ENCODE measurements at regions not wholly inside any gene's neighbourhood (a gene's known extent, or its start where the extent isn't known, plus 50 kb on each side); places are given as distances from the start of the nearest gene placed in this dataset.

DNA sequence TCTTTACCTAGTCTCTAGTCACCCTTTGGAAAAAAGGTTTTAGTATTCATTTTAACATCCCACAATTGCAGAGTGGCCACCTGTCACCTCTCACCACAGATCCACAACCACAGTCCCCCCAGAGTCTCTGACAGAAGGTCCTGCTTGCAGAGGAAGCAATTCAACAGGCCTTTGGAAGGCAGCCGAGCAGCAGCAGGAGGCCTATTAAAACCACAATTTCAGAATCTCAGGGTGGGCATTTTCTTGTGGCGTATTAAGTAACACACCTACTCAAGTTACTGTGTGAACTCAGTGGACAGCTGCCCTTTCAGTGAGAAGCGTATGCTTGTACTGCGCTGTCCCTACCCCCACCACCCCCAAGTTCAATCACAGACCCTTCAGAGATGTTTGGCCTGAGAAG lies 234.0 kb upstream of the HMGA2 start:
- no peak for DNase-seq
- in situ Hi-C loops (cut with HindIII; ENCODE audit: low pct_ligation_motif_present, low pct_unique_long_range_greater_than_20kb, low sequenced_read_pairs) = no loop called here

DNA sequence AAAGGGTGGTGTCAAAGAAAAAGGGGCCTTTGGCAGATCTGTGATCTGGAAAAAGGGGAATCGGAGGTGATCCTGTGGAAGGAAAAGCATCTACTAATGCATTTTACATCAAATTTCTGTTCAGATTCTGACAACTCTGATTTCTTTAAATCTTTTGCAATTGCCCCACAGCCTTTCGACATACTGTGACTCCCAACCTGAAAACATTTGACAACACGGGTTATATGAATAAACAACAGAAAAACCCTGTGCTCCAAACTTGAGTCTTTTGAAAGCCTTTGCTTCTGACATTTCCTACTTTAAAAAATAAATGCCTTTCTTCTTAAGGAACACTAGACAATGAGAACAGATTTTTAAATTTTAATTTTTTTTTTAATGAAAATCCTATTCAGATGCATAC lies 231.9 kb upstream of the HMGA2 start:
- in situ Hi-C loops (cut with HindIII; ENCODE audit: low pct_ligation_motif_present, low pct_unique_long_range_greater_than_20kb, low sequenced_read_pairs) = no loop called here
- no peak for DNase-seq

DNA sequence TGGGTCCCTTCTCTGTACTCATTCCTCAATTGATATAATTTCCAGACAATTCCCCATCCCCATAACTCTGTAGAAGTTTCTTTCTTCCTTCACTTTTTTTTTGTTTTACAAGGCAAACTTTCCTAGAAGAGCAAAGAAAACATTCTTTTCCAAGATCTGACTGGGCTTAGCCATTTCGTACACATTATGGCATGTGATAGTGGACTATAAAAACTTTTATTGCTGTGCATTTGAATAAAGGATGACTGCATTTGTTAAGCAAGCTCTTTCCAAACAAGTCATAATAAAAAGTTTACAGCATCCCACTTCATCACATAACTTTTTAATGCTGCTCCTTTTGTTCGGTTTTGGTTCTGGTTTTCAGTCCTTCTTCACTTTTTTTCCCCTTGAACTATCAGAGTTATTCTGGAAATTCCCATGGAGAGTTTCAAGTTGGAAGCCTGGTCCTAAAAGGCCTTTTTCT lies 231.0 kb upstream of the HMGA2 start:
- no peak for DNase-seq
- in situ Hi-C loops (cut with HindIII; ENCODE audit: low pct_ligation_motif_present, low pct_unique_long_range_greater_than_20kb, low sequenced_read_pairs) = no loop called here

DNA sequence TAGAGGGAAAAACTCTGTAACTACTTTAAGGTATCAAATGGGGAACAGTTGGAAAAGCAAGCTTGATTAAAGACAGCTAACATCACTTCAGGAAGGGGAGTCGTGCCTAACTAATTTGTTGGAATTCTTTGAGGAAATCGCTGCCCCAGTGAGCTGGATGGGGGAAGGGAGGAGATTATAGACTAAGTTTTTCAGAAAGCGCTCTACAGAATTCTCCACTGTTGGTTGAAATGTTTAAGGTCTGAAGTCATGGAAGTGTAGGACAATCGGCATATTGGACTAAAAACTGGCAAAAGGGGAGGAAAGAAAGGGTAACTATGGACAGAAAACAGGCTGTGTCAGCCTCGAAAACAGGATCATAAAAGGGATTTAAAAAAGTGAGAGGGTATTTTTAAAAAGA lies 229.9 kb upstream of the HMGA2 start:
- no peak for DNase-seq
- in situ Hi-C loops (cut with HindIII; ENCODE audit: low pct_ligation_motif_present, low pct_unique_long_range_greater_than_20kb, low sequenced_read_pairs) = no loop called here

DNA sequence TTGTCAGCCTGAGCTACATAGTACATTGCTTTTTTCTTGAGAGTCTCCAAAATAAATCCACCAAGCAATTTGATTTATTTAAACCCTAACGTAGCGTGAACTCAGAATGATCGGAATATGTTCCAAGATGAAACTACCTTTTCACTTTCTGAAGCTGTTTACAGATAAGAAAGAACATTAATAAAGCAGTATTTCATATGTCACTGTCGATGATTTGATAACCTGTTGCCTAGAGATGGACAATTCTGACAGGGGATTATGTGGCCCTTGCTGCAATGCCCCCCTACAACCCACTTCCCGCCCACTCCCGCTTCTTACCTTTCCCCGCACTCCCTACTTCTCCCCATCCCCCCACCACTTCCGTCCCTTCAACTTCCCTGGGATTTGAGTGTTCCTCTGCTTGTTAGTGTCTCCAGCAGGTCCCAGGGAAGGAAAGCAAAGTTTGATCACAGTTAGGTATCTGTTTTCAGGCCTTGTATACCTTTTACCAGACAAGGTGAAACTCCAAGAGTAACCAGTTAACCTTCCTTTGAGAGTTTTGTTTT lies 229.2 kb upstream of the HMGA2 start:
- in situ Hi-C loops (cut with HindIII; ENCODE audit: low pct_ligation_motif_present, low pct_unique_long_range_greater_than_20kb, low sequenced_read_pairs) = no loop called here
- DNase-seq = no peak

DNA sequence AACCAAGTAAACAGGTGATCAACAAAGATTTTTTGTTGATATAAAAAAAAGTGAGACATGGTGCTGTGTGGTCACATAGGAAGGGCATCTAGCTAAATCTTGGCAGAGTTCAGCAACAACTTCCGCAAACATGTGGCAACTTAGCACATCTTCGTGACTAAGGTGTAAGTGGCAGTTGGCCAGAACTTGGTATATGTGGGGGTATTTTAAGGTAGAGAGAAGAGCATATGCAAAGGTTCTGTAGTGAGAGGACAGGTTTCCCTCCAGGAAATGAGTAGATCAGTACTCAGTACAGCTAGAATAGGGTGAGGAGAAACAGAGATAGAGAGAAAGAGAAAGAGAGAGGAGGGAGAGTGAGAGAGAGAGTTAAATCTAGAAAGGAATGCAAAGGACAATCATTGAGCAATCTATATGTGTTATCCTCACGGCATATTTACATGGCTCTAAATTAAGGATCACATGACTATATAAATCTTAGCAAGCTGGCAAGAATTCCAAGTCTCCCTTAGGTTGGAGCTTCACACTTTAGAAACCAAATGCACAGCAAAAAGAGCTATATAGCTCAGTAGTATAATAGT lies 227.7 kb upstream of the HMGA2 start:
- in situ Hi-C loops (cut with HindIII; ENCODE audit: low pct_ligation_motif_present, low pct_unique_long_range_greater_than_20kb, low sequenced_read_pairs) = no loop called here

DNA sequence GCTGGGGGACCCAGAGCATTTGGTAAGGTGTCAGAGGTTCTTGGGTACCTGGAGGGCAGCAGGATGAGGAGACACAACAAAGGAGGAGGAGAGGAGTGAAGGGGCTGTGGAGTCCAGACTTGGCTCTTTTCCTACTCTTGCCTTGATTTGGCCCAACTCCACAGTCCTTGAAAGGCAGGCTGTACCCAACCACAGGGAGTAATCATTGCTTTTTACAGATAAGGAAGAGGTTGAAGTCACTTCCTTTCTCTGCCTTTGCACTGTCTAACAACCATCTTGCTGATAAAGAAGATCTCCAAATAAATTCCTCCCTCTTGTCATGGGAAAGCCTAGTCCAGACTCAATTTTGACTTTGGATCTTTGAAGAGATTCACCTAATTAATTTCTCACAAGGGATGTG lies 226.8 kb upstream of the HMGA2 start:
- DNase-seq = no peak
- in situ Hi-C loops (cut with HindIII; ENCODE audit: low pct_ligation_motif_present, low pct_unique_long_range_greater_than_20kb, low sequenced_read_pairs) = no loop called here

More for the DNA sequence above, 227.7 kb upstream of the HMGA2 start:
- no peak for DNase-seq

DNA sequence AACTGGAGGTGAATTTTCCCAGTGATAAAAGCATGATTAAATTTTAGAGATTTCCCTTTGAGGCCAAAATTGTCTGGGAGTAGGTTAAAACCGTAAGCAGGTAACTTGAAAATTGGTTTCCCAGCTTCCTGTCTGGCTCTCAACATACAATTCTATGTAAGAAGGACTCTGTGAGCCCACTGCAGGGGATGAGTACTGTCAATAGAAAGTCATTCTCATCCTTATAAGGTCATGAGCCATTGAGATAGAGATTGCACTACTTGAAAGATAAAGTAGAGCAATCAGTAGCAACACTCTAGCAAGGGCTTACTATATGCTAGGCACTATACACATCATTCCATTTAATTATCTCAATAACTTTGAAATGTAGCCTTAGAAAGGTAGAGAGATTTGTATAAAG lies 225.6 kb upstream of the HMGA2 start:
- in situ Hi-C loops (cut with HindIII; ENCODE audit: low pct_ligation_motif_present, low pct_unique_long_range_greater_than_20kb, low sequenced_read_pairs) = no loop called here
- DNase-seq = no peak

DNA sequence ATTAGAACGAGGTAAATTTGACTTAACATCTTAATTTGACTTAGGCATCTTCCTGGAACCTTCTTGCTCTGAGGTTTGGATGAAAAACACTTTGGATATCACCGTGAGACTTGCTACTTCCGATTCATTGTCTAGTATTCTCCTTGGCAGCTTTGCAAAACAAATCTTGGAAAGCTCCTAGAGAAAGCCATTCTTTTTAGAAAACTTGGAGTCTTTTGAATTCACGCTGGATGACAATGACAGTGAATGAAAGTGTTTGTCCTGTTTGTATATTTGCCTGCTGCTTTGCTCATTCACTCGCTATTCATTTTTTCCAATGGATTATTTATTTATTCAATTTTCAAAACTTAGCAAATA lies 222.1 kb upstream of the HMGA2 start:
- in situ Hi-C loops (cut with HindIII; ENCODE audit: low pct_ligation_motif_present, low pct_unique_long_range_greater_than_20kb, low sequenced_read_pairs) = no loop called here
- DNase-seq = no peak

DNA sequence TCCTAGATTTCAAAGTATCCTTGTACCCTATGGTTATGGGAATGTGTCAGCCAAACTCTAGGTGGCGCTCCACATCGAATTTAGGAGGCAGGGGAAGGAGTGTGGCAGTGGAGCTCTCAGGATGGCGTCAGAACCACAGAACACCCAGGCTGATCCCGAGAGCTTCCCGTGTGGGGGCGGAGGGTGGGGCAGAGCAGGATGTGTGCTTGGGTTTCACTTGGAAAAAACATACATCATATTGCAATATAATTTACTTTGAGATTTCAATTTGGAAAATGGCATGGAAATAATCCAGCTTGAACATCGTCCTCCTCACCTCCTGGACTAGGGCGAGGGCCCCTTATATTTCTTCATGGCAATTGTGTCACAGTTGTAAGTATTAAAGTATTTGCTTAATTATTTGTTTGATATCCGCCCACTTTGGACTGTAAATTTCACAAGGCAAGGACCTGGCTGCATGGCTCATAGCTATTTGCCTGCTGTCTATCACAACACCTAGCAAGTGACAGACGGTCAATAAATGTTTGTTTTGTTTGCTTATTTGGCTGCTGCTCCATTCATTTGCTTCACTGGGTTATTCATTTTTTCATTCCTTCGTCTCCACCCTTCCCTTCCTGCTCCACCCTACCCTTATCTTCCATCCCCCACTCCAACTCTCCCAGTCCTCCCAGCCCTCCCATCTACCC lies 221.5 kb upstream of the HMGA2 start:
- DNase-seq = peak; percentile 97
- in situ Hi-C loops (cut with HindIII; ENCODE audit: low pct_ligation_motif_present, low pct_unique_long_range_greater_than_20kb, low sequenced_read_pairs) = no loop called here

DNA sequence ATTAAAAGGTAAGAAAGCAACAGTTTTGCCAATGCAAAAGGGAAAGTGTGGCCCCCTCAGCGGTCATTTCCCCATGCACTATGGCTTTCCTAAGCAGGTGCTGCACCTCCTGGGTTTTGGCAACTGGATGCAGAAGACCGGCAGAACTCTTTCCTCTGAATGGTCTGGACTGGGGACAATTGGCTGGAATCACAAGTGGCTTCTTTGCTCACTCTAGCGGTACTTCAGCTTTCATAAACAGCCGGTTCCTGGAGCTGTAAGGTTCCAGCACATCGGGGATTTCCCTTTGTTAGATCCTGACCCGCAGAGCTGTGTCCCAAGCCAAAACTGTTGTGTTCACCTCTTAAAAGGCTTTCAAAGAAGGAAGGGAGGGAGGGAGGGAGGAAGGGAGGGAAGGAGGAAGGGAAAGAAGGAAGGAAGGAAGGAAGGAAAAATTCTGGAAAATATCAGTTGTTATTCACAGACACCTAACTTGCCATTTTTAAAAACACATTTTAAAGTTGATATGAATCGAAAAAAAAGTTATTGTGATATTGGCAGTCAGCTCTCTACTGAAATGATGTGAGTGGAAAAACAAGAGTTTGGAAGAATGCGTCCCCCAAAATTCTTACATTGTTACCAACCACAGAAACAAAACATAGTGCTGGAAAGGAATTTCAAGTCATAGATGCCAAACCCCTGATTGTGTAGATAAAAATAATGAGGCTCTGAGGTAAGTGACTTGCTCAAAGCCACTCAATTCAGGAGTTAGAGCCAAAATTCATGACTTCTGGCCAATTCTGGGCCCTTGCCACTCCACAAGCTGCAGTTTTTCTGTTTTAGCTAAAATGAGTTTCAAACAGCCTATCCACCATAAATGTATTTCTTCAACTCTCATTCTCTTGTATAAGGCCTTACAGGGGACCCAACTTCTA lies 220.6 kb upstream of the HMGA2 start:
- peak; percentile 98 for DNase-seq
- in situ Hi-C loops (cut with HindIII; ENCODE audit: low pct_ligation_motif_present, low pct_unique_long_range_greater_than_20kb, low sequenced_read_pairs) = no loop called here

DNA sequence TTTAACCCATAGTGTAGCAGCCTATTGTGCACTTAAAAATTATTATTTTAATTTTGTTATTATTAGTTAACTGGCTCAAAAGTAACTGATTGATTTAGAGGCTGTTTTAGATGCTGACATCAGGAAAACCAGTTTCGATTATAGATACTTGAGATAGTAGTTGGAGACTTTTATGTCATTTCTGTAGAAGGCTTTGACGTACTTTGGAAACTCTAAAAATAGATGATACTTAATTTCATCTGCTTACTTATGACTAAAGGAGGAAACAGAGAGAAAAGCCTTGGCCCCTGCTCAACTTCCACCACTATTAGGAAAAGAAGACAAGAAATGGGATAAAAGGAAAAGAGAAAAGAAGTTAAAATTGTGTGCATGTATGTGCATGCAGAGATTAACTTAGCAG lies 219.3 kb upstream of the HMGA2 start:
- no peak for DNase-seq
- in situ Hi-C loops (cut with HindIII; ENCODE audit: low pct_ligation_motif_present, low pct_unique_long_range_greater_than_20kb, low sequenced_read_pairs) = no loop called here

DNA sequence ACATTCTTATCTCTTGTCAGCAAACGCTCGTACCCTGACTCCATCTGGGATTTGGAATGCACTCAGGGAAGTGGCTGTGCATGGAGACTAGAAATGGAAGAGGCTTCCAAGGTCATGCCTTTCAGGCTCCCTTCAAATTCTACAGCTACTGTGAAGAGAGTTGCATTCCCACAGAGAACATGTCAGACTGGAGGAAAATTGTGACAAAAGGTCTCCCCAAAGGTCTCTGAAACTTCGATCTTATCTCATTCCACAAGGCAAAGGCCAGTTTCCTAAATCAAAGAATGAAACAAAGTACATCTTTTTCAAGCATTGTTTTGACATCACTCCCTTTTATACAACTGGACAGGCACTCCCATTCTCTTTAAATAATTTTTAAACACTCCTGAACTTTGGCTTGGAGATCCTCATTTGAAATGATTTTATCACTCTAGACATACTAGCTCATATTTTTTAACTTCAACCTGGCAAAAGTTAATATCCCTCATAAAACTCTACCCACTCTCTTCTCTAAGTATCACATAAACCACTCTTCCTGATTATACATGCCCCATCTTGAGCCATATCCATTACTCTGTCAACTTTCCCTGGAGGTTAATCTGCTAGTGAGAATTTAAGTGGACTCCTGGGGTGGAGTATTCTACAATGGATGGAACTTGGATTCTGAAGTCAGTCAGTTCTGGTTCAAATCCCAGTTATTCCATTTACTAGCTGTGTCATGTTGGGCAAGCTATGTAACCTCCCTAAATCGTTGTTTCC lies 218.1 kb upstream of the HMGA2 start:
- in situ Hi-C loops (cut with HindIII; ENCODE audit: low pct_ligation_motif_present, low pct_unique_long_range_greater_than_20kb, low sequenced_read_pairs) = no loop called here
- no peak for DNase-seq

DNA sequence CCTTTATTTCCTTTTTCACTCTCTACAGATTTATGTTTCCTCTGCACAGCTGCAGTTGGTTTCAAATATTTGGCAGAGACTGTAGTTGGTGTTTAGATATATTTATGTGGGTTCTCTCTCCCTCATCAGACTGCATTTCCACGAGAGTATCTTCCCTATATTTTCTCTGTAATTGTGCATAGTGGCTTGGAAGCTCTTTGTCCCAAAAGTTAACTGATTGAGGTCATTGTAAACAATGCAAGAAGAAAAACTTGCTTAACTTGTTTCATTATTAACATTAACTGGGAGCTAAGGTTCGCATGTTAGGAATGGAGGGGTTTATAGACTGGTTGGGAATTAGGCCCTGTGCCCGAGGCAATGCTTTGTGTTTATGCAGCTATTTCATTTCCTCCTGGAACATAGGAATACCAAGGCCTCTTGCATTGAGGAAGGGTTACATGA lies 216.9 kb upstream of the HMGA2 start:
- no peak for DNase-seq

DNA sequence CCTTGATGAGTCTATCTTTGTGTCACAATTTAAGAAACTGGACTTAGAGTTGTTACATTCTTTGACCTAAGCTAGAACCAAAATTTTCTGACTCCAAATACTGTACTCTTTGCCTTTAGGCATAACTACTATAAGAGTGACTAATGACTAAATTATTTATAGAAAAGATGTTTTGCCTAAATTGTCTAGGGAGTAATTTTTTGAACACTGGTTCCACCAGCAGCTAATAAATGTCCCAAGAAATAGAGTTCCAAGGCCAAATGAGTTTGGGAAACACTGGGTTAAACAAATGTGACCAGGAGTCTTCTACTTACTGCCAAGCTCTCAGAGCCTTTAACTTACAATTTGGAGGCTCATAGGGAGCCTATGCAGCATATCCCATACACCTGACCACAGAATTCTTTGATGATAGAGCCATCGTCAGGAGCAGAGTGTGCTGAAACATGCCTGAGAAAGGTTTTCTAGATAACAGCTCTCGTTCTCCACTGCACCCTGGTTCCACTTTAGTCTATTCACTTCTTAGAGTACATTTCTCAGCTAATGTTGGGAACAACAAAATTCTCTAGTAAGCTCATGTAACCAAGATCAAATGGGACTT lies 215.9 kb upstream of the HMGA2 start:
- in situ Hi-C loops (cut with HindIII; ENCODE audit: low pct_ligation_motif_present, low pct_unique_long_range_greater_than_20kb, low sequenced_read_pairs) = no loop called here
- DNase-seq = no peak

More for the DNA sequence above, 216.9 kb upstream of the HMGA2 start:
- in situ Hi-C loops (cut with HindIII; ENCODE audit: low pct_ligation_motif_present, low pct_unique_long_range_greater_than_20kb, low sequenced_read_pairs) = no loop called here

DNA sequence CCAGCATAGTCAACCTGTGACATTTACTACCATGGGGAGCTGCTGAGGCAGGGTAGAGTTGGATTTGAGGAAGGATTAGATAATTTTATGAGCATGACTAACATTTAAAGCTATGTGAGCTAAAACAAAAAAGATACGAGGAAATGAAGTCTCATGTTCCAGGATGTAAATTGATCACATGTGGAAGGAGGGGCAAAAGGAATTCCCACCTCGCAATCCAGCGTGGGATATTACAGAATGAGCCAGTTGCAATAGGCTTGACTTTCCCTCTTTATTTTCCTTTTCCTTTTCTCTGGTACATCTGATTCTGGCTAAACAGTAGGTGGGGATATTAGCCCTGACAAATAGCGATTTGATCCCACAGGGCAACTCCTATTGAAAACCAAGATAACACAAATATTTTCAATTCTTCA lies 214.9 kb upstream of the HMGA2 start:
- peak; percentile 41 for DNase-seq
- in situ Hi-C loops (cut with HindIII; ENCODE audit: low pct_ligation_motif_present, low pct_unique_long_range_greater_than_20kb, low sequenced_read_pairs) = no loop called here

DNA sequence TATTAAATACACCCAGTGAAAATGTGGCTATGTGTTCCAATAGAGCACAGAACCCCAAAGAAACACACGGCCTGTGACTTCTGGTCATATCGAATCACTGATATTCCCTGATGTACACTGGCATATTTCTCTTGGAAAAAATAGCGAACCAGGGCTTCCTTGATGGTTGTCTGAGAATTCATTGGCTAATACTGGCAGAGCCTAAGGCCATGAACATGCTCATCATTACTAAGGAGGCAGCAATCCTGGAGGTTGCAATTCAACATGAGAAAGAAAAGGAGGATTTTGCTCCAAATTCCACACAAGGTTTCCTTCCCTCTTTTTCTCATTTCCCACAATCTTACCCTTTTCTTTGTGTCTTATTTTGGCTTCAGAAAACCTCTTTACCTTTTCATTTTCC lies 212.9 kb upstream of the HMGA2 start:
- in situ Hi-C loops (cut with HindIII; ENCODE audit: low pct_ligation_motif_present, low pct_unique_long_range_greater_than_20kb, low sequenced_read_pairs) = no loop called here
- DNase-seq = no peak

DNA sequence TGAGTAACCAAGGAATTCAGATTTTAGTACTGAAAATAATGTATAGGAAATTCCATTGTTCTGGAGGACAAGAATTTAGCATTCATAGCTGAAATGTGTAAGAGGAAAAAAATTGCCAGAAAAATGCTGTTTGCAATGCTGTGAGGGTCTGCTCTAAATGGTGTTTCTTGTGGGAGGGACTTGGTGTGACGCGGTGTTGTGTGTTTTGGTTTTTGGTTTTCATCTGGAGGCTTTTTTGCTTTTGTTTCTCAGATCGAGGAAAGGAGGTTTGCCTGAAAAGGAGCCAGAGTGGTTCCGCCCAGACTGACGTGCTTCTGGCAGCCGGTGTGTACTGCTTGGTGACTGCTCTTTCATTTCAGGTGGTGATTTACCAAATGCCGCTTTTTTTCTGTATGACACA lies 211.8 kb upstream of the HMGA2 start:
- no peak for DNase-seq
- in situ Hi-C loops (cut with HindIII; ENCODE audit: low pct_ligation_motif_present, low pct_unique_long_range_greater_than_20kb, low sequenced_read_pairs) = no loop called here
